HG03097 (cell line): ENCODE measurements at regions not wholly inside any gene's neighbourhood (a gene's known extent, or its start where the extent isn't known, plus 50 kb on each side); places are given as distances from the start of the nearest gene placed in this dataset.

Source experiments
- ATAC-seq: cut with Tn5 transposase; IDR thresholded peaks from one replicate; pipeline ENCODE4 v1.9.1; 2021; ENCODE audit not compliant: unreplicated experiment, low FRiP score

- no peak for ATAC-seq
Observed at GRCh38 chr4:104163820-104164219, 330.9 kb downstream of the CXXC4 start.

DNA sequence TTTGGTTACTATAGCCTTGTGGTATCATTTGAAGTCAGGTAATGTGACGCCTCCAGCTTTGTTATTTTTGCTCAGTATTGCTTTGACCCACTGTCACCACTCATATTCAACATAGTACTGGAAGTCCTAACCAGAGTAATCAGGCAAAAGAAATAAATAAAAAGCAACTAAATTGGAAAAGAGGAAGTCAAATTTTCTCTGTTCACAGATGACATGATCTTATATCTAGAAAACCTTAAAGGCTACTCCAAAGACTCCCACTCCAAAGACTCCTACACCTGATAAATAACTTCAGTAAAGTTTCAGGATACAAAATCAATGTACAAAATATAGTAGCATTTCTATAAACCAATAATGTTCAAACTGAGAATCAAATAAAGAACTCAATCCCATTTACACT lies 348.6 kb downstream of the CXXC4 start:
- ATAC-seq: no peak

DNA sequence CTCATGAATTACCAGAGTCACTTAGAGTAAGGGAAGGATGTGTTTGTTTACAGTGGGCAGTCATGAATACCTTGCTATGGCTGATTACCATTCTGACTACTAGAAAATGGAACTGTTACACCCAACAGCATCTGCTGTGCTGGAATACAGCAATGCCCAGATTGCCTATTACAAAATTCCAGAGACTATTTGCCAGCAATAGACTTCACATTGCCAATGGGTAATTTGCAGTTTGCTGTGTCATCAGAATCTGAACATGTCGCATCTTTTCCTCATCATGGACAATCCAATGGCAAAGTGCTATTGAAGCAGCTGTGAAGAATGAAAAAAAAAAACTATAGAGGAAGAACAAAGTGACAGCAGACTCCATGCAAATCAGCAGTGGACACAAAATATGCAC lies 356.6 kb downstream of the CXXC4 start:
- no peak for ATAC-seq

DNA sequence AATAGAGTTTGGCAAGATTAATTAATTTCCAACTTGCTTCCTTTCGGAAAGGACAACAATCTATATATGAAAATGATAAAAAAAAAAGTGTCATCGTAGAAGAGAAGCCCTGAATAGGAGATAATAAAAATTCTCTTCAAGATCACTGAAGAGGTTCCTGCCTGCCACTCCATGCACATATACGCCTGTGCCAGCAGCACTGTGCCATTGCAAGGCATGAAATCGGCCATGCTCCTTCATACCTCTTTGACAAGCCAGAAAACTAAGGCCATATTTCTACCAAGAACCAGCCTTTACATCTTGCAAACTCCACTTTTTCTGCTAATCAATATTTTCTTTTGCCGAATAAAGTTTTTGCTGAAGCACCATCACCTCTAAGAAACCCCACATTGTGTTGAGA lies 365.5 kb downstream of the CXXC4 start:
- no peak for ATAC-seq

DNA sequence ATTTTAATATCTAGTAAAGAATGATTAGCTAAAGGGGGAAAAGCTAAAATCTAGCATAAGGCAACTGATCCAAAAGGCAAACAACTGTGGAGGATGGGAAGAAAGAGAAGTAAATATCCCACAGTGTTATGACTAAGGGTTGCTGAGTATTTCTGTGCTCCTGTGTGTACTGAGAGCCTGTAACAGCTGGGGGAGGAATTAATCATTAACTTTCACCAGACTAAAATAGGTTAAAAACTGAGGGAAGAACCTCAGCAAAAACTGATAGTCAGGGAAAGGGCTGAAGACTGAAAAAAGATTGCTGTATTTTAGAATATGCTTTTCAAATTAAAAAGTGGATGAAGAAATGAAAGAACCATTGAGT lies 365.9 kb downstream of the CXXC4 start:
- no peak for ATAC-seq

DNA sequence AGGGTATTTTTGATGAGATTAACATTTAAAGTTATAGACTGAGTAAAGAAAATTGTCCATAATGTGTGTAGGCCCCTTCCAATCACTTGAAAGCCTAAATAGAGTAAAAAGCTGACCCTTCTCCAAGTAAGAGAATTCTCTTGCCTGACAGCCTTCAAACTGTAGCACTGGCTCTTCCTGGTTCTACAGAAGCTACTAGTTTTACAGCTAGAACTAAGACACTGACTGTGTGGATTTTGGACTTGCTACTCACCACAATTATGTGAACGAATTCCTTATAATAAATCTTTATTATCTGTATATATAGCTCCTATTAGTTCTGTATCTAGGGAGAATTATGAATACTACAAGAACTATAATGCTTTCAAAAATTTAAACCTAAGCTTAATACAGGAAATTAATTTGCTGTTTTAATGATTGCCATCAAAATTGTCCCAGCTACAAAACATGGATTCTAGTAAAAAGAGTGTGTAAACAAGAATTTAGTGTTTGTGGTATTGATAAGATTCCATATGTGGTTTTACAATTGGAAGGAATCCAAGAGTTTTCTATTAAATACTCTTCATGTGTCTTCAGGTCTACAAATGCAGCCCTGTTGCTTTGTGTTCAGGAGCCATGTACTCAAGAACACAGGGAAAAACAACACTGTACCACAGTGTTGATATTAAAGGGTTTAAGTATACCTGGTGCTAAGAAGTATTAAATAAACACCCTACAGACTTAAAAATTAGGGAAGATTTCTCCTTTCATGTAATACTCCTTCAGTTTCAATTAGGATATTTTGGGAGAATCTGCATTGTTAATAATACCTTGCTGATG lies 366.5 kb downstream of the CXXC4 start:
- ATAC-seq: no peak

GRCh38 chr4:104123021-104123420 lies 371.7 kb downstream of the CXXC4 start:
- no peak for ATAC-seq

GRCh38 chr4:104117776-104118175 lies 376.9 kb downstream of the CXXC4 start:
- ATAC-seq: no peak

GRCh38 chr4:104113850-104114249 lies 380.8 kb downstream of the CXXC4 start:
- no peak for ATAC-seq

DNA sequence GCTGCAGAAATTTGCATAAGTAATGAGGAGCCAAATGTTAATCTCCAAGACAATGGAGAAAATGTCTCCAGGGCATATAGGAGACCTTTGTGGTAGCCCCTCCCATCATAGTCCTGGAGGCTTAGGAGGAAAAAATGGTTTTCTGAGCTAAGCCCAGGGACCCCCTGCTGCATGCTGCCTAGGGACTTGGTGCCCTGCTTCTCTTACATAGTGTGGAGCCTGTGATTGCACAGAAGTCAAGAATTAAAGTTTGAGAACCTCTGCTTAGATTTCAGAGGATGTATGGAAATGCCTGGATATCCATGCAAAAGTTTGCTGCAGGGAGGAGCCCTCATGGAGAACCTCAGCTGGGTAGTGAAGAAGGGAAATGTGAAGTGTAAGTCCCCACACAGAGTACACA lies 379.4 kb upstream of the TACR3 start:
- ATAC-seq: no peak

- ATAC-seq: no peak
Observed at GRCh38 chr4:104093247-104093646, 373.5 kb upstream of the TACR3 start.

DNA sequence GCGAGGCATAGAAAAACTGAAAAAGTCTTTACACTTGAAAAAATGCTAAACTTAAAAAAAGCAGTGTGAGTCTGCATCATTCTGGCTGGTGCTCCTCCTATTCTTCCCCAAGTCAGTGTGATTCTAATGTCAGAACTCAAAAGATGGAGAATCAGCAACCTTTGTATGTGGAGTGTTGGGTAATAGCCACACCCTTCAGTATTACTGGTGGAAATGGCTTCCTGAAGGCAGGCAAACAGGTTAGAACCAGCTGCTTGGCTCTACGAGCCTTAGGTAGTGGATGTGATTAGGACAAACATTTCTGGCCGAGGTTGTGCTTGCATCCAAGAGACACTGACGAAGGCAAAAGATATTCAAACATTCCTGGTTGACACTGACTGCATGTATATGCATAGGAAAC lies 353.4 kb upstream of the TACR3 start:
- ATAC-seq: no peak

- no peak for ATAC-seq
Observed at GRCh38 chr4:104066533-104066932, 346.7 kb upstream of the TACR3 start.

DNA sequence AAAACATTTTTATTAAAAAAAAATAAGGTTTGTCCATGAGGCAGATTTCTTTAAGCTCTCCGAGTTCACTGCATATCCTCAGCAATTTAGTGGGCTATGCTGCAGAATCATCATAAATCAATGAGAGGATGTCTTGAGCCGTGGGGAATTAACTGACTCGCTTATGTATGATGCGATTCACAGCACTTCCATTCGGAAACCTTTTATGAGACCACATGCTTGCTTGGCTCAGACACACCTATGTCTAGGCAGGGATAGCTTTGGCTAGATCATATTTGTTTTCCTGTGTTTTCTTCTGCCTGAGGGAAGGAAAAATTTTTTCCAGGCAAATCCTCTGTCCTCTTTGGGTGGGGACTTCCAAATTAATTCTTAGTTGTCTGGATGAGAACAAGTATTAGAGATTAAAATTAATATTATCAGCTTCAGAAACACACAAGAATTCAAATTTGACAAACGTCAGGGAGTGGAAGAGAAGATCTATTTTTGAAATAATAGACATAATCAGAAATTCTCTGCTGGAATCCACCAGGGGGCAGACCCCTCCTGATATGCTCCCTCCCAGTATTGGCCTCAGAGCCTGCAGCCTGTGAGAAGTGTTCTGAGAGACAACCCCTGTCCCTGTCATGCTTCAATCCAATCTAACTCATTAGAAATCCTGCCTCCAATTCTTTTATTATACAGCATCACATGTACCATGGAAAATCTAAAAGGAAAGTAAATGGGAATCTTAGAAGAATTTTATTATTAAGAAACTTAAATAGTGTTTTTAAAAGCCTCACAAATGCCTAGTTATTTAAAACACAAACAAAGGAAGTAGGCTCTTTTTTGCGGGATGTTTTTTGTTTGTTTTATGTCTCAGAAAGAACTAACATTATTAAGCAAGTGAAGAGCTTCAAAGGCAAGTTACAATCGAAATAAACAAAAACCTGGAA lies 345.1 kb upstream of the TACR3 start:
- ATAC-seq: peak; percentile 82

GRCh38 chr4:104063341-104063740 lies 343.6 kb upstream of the TACR3 start:
- ATAC-seq: no peak

DNA sequence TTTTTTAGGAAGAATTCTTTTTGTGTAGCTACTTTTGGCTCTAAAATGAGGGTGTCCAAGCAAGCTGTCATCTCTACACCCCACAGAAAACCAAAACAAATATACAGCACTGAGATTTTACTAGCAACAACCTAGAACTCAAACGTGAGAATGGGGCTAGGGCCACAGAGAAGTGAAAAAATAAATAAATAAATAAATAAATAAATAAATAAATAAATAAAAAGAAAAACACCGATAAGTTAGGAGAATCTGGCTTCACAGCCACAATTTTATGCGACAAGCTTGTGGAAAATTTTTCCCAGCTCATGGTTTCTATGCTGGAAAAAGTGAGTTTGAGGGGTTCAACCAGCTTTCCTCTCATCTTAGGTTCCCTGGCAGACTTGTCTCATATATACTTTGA lies 324.6 kb upstream of the TACR3 start:
- no peak for ATAC-seq

DNA sequence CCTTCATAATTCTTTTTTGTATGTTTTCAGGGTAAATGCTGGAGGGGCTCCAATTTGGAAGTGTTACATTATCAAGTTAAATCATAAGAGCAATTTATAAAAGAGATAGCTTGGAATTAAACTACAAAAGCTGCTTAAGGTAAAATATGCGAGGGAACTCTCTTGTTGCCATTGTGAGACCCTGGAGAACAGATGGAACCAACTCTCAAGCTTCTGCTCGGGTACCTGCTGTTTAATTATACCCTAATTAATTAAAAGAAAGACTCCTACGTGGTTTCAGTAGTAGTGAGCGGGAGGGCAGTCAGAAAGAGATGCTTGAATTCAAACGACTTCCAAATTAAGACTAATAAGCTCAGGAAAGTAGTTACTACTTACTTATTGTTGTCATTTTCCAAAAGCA lies 313.1 kb upstream of the TACR3 start:
- ATAC-seq: no peak

- no peak for ATAC-seq
Observed at GRCh38 chr4:104025251-104025650, 305.5 kb upstream of the TACR3 start.

DNA sequence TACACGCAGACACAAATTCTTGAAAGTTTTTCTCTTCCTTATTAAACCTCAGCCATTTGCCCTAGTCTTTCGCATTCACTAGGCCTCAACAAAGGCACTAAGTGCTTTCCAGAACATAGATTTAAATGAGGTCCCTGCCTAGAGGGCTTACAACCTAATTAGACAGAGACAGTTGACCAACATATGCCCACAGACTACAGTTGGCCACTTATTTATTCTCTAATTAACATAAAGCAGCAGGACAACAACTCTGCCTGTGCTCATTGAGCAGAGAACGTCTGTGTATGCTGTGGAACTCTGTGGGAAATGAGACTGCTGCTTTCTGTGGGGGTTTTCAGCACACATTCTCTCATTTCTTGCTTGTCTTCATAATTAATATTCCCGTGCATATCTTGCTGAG lies 303.0 kb upstream of the TACR3 start:
- no peak for ATAC-seq

DNA sequence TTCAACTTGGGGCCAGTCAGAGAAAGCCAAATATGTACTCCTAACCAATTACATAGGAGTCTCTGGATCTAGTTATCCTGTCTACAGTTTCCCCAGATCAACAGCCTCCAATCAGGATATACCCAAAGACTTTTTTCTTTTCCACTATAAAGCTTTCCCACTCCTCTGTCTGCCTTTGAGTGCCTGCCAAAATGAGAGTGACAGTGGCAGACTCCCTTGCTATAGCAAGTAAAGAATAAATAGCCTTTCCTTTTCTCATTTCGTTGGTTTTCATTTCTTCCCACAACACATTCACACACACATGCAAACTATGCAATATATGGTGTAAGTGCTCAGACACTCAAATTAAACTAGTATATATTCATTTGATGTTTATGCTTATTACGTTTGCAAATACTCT lies 302.4 kb upstream of the TACR3 start:
- no peak for ATAC-seq

DNA sequence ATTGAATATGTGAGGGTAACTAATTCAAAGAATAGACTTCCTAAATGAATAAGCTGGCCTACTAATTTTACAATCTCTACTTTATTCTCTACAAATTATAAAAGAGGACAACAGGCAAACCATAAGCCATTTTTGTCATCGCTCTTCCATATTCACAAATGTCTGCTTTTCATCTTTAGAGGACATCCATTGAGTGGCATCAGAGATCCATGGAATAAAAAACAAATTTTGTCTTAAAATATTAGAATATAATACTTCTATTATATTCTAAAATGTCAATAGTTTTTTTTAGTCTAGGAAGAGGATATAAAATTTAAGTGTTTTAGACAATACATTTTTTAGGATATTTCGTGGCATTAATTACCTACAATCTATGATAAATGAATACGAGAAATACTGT lies 300.9 kb upstream of the TACR3 start:
- ATAC-seq: no peak

GRCh38 chr4:104017213-104017612 lies 297.4 kb upstream of the TACR3 start:
- ATAC-seq: no peak
